Keratinocyte (primary cell): ENCODE measurements at regions not wholly inside any gene's neighbourhood (a gene's known extent, or its start where the extent isn't known, plus 50 kb on each side); places are given as distances from the start of the nearest gene placed in this dataset.

Experiments used
- EZH2 ChIP-seq: IDR thresholded peaks from one replicate; pipeline ENCODE4 v1.6.1; 2012; ENCODE audit warnings: inconsistent platforms, mild to moderate bottlenecking, low read length, moderate library complexity
- TF ChIP-seq, protein P1 (sequence below), 3 experiments: IDR thresholded peaks in 1 of 3; conservative IDR thresholded peaks in 1 of 3; optimal IDR thresholded peaks in 1 of 3; 2 replicates in 2 of 3; 3 replicates in 1 of 3; pipeline versions ENCODE3 to v1.5.1; 2011; ENCODE audit warnings: low read length in 3 of 3, mild to moderate bottlenecking in 3 of 3, moderate library complexity in 2 of 3, control low read depth in 1 of 3, inconsistent platforms in 1 of 3; ENCODE audit not compliant: insufficient read depth in 2 of 3; ENCODE audit errors: extremely low read depth in 1 of 3

DNA sequence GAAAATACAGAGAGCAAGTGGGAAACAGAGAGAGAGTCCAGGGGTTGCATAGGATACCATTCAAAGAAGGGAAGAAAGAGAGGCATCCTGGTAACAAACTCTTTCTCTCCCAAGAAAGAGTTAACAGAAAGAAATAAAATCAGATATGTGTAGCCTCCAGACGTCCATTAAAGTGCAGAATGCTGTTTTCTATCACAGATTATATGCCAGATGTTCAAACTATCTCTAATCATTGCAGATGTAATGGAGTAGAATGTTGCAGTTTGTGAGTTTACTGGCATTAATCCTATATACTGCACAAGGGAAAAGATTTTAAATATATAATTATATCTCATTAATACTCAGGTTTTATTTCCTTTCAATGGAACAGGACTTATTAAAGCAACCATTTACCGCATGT lies 369.4 kb downstream of the ZNF536 start:
- TF ChIP-seq, protein P1, sequence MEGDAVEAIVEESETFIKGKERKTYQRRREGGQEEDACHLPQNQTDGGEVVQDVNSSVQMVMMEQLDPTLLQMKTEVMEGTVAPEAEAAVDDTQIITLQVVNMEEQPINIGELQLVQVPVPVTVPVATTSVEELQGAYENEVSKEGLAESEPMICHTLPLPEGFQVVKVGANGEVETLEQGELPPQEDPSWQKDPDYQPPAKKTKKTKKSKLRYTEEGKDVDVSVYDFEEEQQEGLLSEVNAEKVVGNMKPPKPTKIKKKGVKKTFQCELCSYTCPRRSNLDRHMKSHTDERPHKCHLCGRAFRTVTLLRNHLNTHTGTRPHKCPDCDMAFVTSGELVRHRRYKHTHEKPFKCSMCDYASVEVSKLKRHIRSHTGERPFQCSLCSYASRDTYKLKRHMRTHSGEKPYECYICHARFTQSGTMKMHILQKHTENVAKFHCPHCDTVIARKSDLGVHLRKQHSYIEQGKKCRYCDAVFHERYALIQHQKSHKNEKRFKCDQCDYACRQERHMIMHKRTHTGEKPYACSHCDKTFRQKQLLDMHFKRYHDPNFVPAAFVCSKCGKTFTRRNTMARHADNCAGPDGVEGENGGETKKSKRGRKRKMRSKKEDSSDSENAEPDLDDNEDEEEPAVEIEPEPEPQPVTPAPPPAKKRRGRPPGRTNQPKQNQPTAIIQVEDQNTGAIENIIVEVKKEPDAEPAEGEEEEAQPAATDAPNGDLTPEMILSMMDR (optimal IDR thresholded peaks at IDR 0.05 in 1 of 3, IDR thresholded peaks at IDR 0.05 in 1 of 3, conservative IDR thresholded peaks at IDR 0.05 in 1 of 3; ENCODE audit: extremely low read depth in 1 of 3, insufficient read depth in 2 of 3, low read length in 3 of 3): no peak
- TF ChIP-seq EZH2: no peak
